ENCODE measurements at regions not wholly inside any gene's neighbourhood (a gene's known extent, or its start where the extent isn't known, plus 50 kb on each side); places are given as distances from the start of the nearest gene placed in this dataset.
"Not testable (repeated sequence)": the region's sequence is repeated elsewhere in the genome, so short reads cannot be mapped to it uniquely, and the experiment has no call there.

- not testable (repeated sequence) for DNase-seq
Measured at GRCh38 chrX:152507168-152507567, 56.1 kb upstream of the GABRA3 start.

DNA sequence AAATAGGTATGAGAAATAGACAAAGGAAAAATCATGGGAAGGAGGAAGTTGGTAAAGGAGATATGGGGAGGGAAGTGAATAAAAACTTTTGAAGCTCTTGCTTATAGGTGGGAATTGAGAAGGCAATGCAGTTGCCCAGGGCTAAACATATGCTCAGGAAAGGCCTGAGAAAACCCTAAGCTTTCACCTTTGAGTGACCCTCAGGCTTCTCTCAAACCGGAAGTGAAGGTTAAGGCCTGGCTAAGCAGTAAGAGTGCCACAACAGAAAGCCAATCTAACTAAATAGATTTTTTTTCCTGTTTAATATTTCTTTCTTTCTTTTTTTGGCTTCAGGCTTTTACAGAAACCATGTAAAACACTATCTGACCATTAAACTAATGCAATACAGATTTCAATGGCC, 69.5 kb upstream of the GABRA3 start:
- DNase-seq = no peak

DNA sequence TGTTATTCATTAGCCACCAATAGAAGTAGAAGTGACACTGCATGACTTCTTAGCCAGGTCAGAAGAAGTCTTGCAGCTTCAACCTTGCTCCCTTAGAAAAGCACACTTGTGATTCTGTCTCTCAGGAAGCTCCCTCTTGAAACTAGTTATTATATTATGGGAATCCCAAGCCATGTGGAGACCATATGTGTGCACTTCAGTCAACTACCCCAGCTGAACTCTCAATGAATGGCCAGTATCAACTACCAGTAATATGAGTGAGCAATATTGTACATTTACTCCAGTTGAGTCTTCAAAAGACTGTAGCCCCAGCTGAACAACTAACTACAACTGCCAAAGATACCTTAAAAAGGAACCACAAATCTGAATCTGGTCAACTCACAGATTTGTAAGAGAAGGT, 77.1 kb upstream of the GABRA3 start:
- DNase-seq = peak; percentile 7

DNA sequence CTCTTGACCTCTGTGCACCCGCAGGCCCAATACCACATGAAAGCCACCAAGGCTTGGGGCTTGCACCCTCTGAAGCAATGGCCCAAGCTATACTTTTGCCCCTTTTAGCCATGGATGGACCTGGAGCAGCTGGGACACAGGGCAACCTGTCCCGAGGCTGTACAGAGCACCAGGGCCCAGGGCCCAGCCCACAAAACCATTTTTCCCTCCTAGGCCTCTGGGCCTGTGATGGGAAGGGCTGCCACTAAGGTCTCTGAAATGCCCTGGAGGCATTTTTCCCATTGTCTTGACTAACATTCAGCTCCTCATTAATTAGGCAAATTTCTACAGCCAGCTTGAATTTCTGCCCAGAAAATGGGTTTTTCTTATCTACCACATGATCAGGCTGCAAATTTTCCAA, 79.9 kb upstream of the GABRA3 start:
- DNase-seq = no peak

GRCh38 chrX:152537373-152537772, 86.3 kb upstream of the GABRA3 start:
- peak; percentile 6 for DNase-seq

DNA sequence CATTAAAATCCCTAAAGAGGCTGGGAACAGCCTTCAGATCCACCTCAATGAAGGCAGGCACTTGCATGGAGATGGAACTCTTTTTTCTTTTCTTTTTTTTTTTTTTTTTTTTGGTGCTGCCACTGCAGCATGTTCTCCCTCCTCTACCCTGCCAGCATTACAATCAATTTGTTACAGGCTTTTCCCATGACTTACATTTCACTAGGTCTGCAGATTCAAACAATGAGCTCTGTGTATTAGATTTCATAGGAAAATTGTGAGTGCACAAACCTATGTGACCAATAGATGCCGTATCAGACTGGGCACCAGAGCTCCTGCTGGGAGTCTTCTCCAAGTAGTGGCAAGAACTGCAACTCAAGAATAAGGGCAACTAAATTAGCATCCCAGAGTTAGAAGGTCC, 63.8 kb upstream of the GABRQ start:
- no peak for DNase-seq

- no peak for DNase-seq
Measured at GRCh38 chrX:152575331-152575730, 62.4 kb upstream of the GABRQ start.

DNA sequence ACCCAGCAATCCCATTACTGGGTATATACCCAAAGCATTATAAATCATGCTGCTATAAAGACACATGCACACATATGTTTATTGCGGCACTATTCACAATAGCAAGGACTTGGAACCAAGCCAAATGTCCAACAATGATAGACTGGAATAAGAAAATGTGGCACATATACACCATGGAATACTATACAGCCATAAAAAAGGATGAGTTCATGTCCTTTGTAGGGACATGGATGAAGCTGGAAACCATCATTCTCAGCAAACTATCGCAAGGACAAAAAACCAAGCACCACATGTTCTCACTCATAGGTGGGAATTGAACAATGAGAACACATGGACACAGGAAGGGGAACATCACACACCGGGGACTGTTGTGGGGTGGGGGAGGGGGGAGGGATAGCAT, 50.2 kb upstream of the GABRQ start:
- not testable (repeated sequence) for DNase-seq
